ENCODE measurements at regions not wholly inside any gene's neighbourhood (a gene's known extent, or its start where the extent isn't known, plus 50 kb on each side); places are given as distances from the start of the nearest gene placed in this dataset.

GRCh38 chr2:8541223-8541622, 140.6 kb upstream of the ID2 start (continued):
- TF ChIP-seq THAP12 (CRISPR knock-in tag; IDR thresholded peaks at IDR 0.05): no peak
- no peak for TF ChIP-seq ARID4B (CRISPR knock-in tag; IDR thresholded peaks at IDR 0.05)
- no peak for TF ChIP-seq TSHZ1 (CRISPR knock-in tag; IDR thresholded peaks at IDR 0.05)

All from K562 (cell line).